ENCODE measurements at regions not wholly inside any gene's neighbourhood (a gene's known extent, or its start where the extent isn't known, plus 50 kb on each side); places are given as distances from the start of the nearest gene placed in this dataset.
"Not testable (repeated sequence)": the region's sequence is repeated elsewhere in the genome, so short reads cannot be mapped to it uniquely, and the experiment has no call there.

GRCh38 chr4:15291122-15291521, 136.7 kb upstream of the C1QTNF7 start:
- DNase-seq (ENCODE audit: low read depth): no peak

- DNase-seq (ENCODE audit: low read depth): no peak
Measured at GRCh38 chr4:15293711-15294110, 134.1 kb upstream of the C1QTNF7 start.

- no peak for DNase-seq (ENCODE audit: low read depth)
Measured at GRCh38 chr4:15294202-15294601, 133.6 kb upstream of the C1QTNF7 start.

GRCh38 chr4:15294832-15295231, 133.0 kb upstream of the C1QTNF7 start:
- DNase-seq (ENCODE audit: low read depth): no peak

- DNase-seq (ENCODE audit: low read depth): no peak
Measured at GRCh38 chr4:15295421-15296162, 132.2 kb upstream of the C1QTNF7 start.

- no peak for DNase-seq (ENCODE audit: low read depth)
Measured at GRCh38 chr4:15297344-15297743, 130.5 kb upstream of the C1QTNF7 start.

- DNase-seq (ENCODE audit: low read depth): no peak
Measured at GRCh38 chr4:15299627-15300026, 128.2 kb upstream of the C1QTNF7 start.

- no peak for DNase-seq (ENCODE audit: low read depth)
Measured at GRCh38 chr4:15303052-15303641, 124.7 kb upstream of the C1QTNF7 start.

GRCh38 chr4:15314974-15315373, 112.9 kb upstream of the C1QTNF7 start:
- DNase-seq (ENCODE audit: low read depth): no peak

- DNase-seq (ENCODE audit: low read depth): no peak
Measured at GRCh38 chr4:15317246-15317645, 110.6 kb upstream of the C1QTNF7 start.

GRCh38 chr4:15318621-15319348, 109.0 kb upstream of the C1QTNF7 start:
- no peak for DNase-seq (ENCODE audit: low read depth)

GRCh38 chr4:15320121-15320678, 107.6 kb upstream of the C1QTNF7 start:
- DNase-seq (ENCODE audit: low read depth): no peak

- DNase-seq (ENCODE audit: low read depth): no peak
Measured at GRCh38 chr4:15322006-15322405, 105.8 kb upstream of the C1QTNF7 start.

- no peak for DNase-seq (ENCODE audit: low read depth)
Measured at GRCh38 chr4:15325987-15326386, 101.8 kb upstream of the C1QTNF7 start.

GRCh38 chr4:15327311-15328298, 100.2 kb upstream of the C1QTNF7 start:
- DNase-seq (ENCODE audit: low read depth): no peak

- no peak for DNase-seq (ENCODE audit: low read depth)
Measured at GRCh38 chr4:15331930-15332329, 95.9 kb upstream of the C1QTNF7 start.

GRCh38 chr4:15332377-15332776, 95.5 kb upstream of the C1QTNF7 start:
- no peak for DNase-seq (ENCODE audit: low read depth)

GRCh38 chr4:15333692-15334633, 93.9 kb upstream of the C1QTNF7 start:
- no peak for DNase-seq (ENCODE audit: low read depth)

- no peak for DNase-seq (ENCODE audit: low read depth)
Measured at GRCh38 chr4:15336410-15337167, 91.2 kb upstream of the C1QTNF7 start.

GRCh38 chr4:15337168-15337657, 90.6 kb upstream of the C1QTNF7 start:
- not testable (repeated sequence) for DNase-seq (ENCODE audit: low read depth)

Data from stimulated activated CD8-positive, alpha-beta memory T cell treated with anti-CD3 and anti-CD28 coated beads, Interleukin-4, amount 100 ng/mL, for 24 hours (primary cell).